ENCODE measurements at regions not wholly inside any gene's neighbourhood (a gene's known extent, or its start where the extent isn't known, plus 50 kb on each side); places are given as distances from the start of the nearest gene placed in this dataset.
"Not testable (repeated sequence)": the region's sequence is repeated elsewhere in the genome, so short reads cannot be mapped to it uniquely, and the experiment has no call there.

DNA sequence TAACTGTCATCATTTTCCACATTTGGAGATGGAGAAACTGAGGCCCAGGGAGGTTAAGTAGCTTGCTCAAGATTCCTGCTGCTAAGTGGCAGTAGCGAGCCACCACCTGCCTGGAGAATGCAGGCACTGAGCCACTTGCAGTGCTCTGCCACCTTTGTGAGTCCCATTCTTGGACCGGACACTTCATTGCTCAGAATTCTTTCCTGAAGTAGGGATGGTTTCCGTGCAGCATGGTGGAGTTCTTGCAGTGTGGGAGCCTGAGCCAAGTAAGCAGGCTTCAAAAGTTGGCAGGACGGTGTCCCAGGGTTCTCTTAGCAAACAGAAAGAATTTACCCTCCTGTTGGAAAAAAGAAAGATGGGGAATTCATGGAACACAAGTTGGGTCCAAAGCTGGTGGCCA lies 115.0 kb upstream of the MMADHC start:
- no peak for DNase-seq
- Mint-ChIP-seq H3K36me3 (no peaks in the 10 kb centered on the region), H3K4me1 (no peaks in the 10 kb centered on the region), H3K27me3 (no peaks in the 10 kb centered on the region), H3K4me3 (no peak overlapping the region), H3K9me3 (no peaks in the 10 kb centered on the region), H3K27ac (no peak overlapping the region)
- CTCF ChIA-PET, result no interaction called here

GRCh38 chr2:149701241-149701640 lies 113.7 kb upstream of the MMADHC start:
- H3K4me1 Mint-ChIP-seq, result no peaks in the 10 kb centered on the region
- H3K27ac Mint-ChIP-seq, result no peak overlapping the region
- H3K9me3 Mint-ChIP-seq, result no peaks in the 10 kb centered on the region
- no peaks in the 10 kb centered on the region for H3K27me3 Mint-ChIP-seq
- DNase-seq, result no peak
- CTCF ChIA-PET, result interaction anchor here (0.6 to 1.1 kb wide), 2 partner anchors 14 to 108 kb away, joined by 3 to 4 read pairs; no protein-coding TSS in a partner anchor
- H3K36me3 Mint-ChIP-seq, result no peaks in the 10 kb centered on the region
- no peak overlapping the region for H3K4me3 Mint-ChIP-seq

DNA sequence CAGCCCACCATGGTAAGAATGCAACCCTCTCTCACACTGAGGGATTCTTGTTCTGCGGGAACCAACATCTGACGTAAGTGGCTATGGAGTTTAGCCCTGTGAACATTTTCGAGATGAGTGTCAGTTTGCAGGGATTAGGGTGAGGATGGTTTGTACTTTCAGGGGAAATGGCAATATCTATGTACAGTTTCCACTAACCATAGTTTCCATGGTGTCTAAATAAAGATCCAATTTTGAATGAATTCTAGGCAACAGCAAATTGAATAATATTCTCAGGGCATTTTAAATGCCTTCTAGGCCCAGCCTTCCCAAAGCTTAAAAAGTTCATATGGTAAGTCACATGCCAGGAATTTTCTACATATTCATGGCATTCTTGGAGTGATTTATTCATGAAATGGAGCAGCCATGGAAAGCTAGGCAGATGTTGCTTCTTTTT lies 105.4 kb upstream of the MMADHC start:
- no peak for DNase-seq
- Mint-ChIP-seq H3K27me3 (no peaks in the 10 kb centered on the region), H3K9me3 (no peaks in the 10 kb centered on the region), H3K4me1 (no peaks in the 10 kb centered on the region), H3K36me3 (no peaks in the 10 kb centered on the region), H3K4me3 (no peak overlapping the region), H3K27ac (no peak overlapping the region)
- CTCF ChIA-PET, result no interaction called here

DNA sequence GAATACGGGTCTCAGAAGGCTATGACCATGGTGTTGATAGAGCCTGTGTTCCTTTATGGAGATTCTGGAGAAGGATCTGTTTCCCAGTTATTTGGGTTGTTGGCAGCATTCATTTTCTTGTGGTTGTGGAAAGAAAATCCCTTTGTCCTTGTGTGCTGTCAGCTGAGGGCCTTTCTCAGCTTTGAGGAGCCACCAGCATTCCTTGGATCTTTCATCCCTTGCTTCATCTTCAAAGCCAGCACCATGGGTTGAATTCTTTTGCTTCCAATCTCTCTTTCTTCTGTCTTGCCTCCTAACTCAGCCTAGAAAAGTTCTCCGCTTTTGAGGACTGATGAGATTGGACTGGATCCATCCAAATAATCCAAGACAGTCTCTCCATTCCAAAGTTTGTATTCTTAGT lies 103.2 kb upstream of the MMADHC start:
- DNase-seq, result no peak
- H3K27me3 Mint-ChIP-seq, result no peaks in the 10 kb centered on the region
- H3K4me1 Mint-ChIP-seq, result no peaks in the 10 kb centered on the region
- CTCF ChIA-PET, result no interaction called here
- H3K27ac Mint-ChIP-seq, result no peak overlapping the region
- H3K9me3 Mint-ChIP-seq, result no peaks in the 10 kb centered on the region
- H3K36me3 Mint-ChIP-seq, result no peaks in the 10 kb centered on the region
- H3K4me3 Mint-ChIP-seq, result no peak overlapping the region

DNA sequence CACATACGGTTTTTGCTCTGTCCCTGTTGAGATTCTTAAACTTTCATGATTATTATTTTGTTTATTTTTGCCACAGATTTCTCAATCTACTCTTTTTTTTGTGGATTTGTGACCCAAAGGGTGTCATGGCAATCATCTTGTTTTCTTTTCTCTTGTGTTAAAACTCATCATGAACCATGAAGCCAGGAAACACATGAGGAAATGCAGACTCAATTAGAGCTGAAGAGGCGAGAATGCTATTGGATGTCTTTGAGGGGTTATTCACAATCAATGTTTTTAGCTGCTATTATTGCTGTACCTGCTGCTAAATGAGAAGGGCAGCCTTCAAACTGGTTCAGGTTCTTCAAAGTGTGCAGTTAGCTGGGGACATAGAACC lies 99.5 kb upstream of the MMADHC start:
- Mint-ChIP-seq H3K4me3 (no peak overlapping the region), H3K4me1 (no peaks in the 10 kb centered on the region), H3K9me3 (peaks cover 4% of the 10 kb centered on the region), H3K27me3 (no peaks in the 10 kb centered on the region), H3K27ac (no peak overlapping the region), H3K36me3 (no peaks in the 10 kb centered on the region)
- CTCF ChIA-PET, result interaction anchor here (0.7 kb wide), 1 partner anchor 14 kb away, joined by 3 read pairs; no protein-coding TSS in a partner anchor
- no peak for DNase-seq

DNA sequence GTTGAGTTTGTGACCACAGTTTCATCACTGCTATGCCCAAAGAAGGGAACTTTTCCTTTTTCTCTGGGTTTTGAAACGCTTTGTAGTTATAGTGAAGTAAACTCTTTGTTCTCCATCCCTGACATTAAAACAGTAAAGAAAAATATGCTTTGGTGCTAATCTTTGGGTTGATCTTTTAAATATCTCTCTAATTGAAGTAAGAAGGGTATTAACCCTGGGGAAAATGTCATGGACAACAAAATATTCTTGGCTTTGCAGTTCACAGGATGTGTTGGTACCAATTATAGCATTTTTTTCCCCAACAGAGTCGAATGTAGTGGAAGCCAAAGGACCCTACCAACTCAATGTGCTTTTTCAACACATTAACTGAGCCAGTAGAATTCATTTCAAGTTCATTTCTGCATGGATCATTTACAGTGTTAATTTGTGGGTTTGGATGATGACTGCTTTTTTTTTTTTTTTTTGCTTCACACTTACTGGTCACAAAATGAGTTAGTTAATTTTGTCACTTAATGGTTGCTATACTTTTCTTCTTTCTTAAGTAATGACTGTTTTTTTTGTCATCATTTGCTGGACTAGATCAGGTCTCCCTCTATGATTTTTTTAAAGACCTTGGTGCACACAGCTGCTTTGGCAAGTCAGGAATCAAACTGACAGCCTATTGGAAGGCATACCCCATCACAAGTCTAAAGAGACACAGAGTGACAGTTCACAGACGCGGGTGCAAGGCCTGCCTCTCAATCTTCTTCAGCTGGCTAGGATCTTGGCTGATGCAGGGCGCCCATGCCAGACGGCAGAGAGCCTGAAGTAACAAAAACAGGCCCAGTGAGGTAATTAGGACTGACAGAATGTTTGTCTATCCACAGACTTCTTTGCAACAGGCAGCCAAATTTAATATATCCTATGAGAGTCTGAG lies 98.8 kb upstream of the MMADHC start:
- Mint-ChIP-seq H3K36me3 (no peaks in the 10 kb centered on the region), H3K4me1 (no peaks in the 10 kb centered on the region), H3K27me3 (no peaks in the 10 kb centered on the region), H3K4me3 (no peak overlapping the region), H3K27ac (no peak overlapping the region), H3K9me3 (peaks cover 4% of the 10 kb centered on the region)
- CTCF ChIA-PET, result interaction anchor here (0.7 kb wide), 1 partner anchor 15 kb away, joined by 3 read pairs; no protein-coding TSS in a partner anchor
- DNase-seq, result no peak

DNA sequence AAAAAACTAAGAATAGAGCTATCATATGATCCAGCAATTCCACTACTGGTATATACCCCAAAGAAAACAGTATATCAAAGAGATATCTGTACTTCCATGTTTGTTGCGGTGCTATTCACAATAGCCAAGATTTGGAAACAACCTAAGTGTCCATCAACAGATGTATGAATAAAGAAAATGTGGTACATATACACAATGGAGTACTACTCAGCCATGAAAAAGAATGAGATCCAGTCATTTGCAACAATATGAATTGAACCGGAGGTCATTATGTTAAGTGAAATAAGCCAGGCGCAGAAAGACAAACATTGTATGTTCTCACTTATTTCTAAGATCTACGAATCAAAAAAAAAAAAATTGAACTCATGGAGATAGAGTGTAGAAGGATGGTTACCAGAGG lies 97.8 kb upstream of the MMADHC start:
- H3K4me1 Mint-ChIP-seq, H3K4me3 Mint-ChIP-seq, H3K27ac Mint-ChIP-seq, H3K27me3 Mint-ChIP-seq, H3K9me3 Mint-ChIP-seq, H3K36me3 Mint-ChIP-seq, CTCF ChIA-PET, DNase-seq: not testable (repeated sequence)

DNA sequence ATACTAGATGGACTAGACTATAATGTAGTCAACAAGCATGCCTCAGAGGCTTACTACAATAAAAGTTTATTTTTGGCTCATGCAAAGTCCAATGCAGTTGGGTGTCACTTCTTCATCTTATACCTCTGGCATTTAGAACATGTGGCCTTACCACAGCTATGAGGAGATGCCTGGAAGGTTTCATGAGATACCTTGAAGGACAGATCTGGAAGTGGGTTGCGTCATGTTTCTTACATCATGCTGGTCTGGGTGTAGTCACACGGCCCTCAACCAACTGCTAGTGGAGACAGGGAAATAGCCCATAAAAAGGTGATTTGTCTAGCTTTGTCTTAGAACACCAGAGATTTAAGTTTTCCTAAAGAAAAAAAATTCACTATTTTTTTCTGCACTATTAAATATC lies 91.7 kb upstream of the MMADHC start:
- CTCF ChIA-PET, result no interaction called here
- Mint-ChIP-seq H3K4me1 (no peaks in the 10 kb centered on the region), H3K27ac (no peak overlapping the region), H3K9me3 (no peaks in the 10 kb centered on the region), H3K4me3 (no peak overlapping the region), H3K27me3 (peaks cover 4% of the 10 kb centered on the region), H3K36me3 (no peaks in the 10 kb centered on the region)
- DNase-seq, result no peak

DNA sequence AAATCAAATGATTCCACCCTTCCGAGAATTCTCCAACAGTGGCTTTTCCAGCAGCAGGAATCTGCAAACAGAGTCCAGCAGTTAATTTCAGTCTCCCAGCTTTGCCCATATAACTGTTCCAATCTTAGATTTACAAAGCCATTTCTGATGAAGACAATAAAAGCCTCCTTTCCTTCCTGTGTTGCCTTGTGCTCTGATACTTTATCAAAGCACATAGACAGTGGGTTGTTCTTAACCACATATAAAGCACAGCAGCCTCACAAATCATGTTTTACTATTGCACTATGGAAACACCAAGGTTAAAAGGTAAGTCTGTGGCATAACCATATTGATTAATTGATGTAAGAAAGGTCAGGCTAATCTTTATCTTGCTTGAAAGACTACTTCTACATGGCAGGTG lies 89.8 kb upstream of the MMADHC start:
- H3K36me3 Mint-ChIP-seq, result no peaks in the 10 kb centered on the region
- CTCF ChIA-PET, result no interaction called here
- no peak overlapping the region for H3K4me3 Mint-ChIP-seq

GRCh38 chr2:149670086-149670485 lies 82.5 kb upstream of the MMADHC start:
- no peak overlapping the region for H3K4me3 Mint-ChIP-seq
- no peaks in the 10 kb centered on the region for H3K36me3 Mint-ChIP-seq
- H3K4me1 Mint-ChIP-seq, result no peaks in the 10 kb centered on the region
- no peak overlapping the region for H3K27ac Mint-ChIP-seq
- H3K27me3 Mint-ChIP-seq, result no peaks in the 10 kb centered on the region
- CTCF ChIA-PET, result interaction anchor here (1.0 kb wide), 1 partner anchor 12 kb away, joined by 3 read pairs; no protein-coding TSS in a partner anchor
- DNase-seq, result no peak
- H3K9me3 Mint-ChIP-seq, result no peaks in the 10 kb centered on the region

More for the DNA sequence above, 89.8 kb upstream of the MMADHC start:
- DNase-seq, result no peak
- Mint-ChIP-seq H3K27me3 (peaks cover 4% of the 10 kb centered on the region), H3K9me3 (no peaks in the 10 kb centered on the region), H3K4me1 (no peaks in the 10 kb centered on the region), H3K27ac (no peak overlapping the region)

GRCh38 chr2:149666809-149667320 lies 79.3 kb upstream of the MMADHC start:
- CTCF ChIA-PET, result no interaction called here
- no peaks in the 10 kb centered on the region for H3K9me3 Mint-ChIP-seq

DNA sequence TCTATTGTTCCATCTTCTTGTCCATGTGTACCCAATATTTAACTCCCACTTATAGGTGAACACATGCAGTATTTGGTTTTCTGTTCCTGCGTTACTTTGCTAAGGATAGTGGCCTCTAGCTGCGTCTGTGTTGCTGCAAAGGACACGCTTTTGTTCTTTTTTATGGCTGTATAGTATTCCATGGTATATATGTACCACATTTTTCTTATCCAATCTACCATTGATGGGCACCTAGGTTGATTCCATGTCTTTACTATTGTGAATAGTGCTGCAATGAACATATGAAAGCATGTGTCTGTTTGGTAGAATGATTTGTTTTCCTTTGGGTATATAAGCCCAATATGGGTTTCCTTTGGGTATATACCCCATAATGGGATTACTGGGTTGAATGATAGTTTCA lies 77.3 kb upstream of the MMADHC start:
- Mint-ChIP-seq H3K27me3 (no peaks in the 10 kb centered on the region), H3K9me3 (no peaks in the 10 kb centered on the region), H3K27ac (no peak overlapping the region), H3K4me3 (no peak overlapping the region), H3K36me3 (no peaks in the 10 kb centered on the region), H3K4me1 (no peaks in the 10 kb centered on the region)
- CTCF ChIA-PET, result no interaction called here
- no peak for DNase-seq

More at GRCh38 chr2:149666809-149667320, 79.3 kb upstream of the MMADHC start:
- no peaks in the 10 kb centered on the region for H3K36me3 Mint-ChIP-seq
- no peak for DNase-seq
- no peak overlapping the region for H3K4me3 Mint-ChIP-seq
- H3K27me3 Mint-ChIP-seq, result no peaks in the 10 kb centered on the region
- H3K4me1 Mint-ChIP-seq, result no peaks in the 10 kb centered on the region
- H3K27ac Mint-ChIP-seq, result no peak overlapping the region

GRCh38 chr2:149662556-149662955 lies 75.0 kb upstream of the MMADHC start:
- H3K27me3 Mint-ChIP-seq, result no peaks in the 10 kb centered on the region
- H3K4me1 Mint-ChIP-seq, result no peaks in the 10 kb centered on the region
- no peaks in the 10 kb centered on the region for H3K9me3 Mint-ChIP-seq
- H3K4me3 Mint-ChIP-seq, result no peak overlapping the region
- CTCF ChIA-PET, result no interaction called here
- H3K27ac Mint-ChIP-seq, result no peak overlapping the region
- H3K36me3 Mint-ChIP-seq, result no peaks in the 10 kb centered on the region
- no peak for DNase-seq

DNA sequence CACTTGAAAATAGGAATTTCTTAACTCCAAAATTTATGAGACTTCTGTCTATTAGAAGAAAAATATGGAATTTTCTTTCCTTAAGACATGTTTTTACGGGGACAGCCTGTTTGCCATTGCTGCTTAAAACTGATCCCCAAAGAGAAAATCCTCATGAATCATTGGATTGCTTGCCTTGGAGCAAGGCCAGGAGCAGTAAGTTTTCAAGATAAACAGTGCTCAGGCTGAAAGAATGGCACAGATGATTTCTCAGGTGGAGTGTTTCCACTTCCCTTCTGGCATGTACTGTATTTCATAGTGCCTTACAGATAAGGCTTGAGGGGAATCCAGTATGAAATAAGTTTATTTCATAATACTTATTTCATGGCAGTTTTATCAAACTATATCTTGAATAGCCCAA lies 74.3 kb upstream of the MMADHC start:
- H3K27me3 Mint-ChIP-seq, result no peaks in the 10 kb centered on the region
- no peak overlapping the region for H3K27ac Mint-ChIP-seq
- H3K4me1 Mint-ChIP-seq, result no peaks in the 10 kb centered on the region
- CTCF ChIA-PET, result no interaction called here
- H3K4me3 Mint-ChIP-seq, result no peak overlapping the region
- H3K9me3 Mint-ChIP-seq, result no peaks in the 10 kb centered on the region
- no peaks in the 10 kb centered on the region for H3K36me3 Mint-ChIP-seq
- no peak for DNase-seq

GRCh38 chr2:149658553-149658952 lies 71.0 kb upstream of the MMADHC start:
- Mint-ChIP-seq H3K4me3 (no peak overlapping the region), H3K27ac (no peak overlapping the region), H3K9me3 (no peaks in the 10 kb centered on the region), H3K27me3 (no peaks in the 10 kb centered on the region), H3K4me1 (no peaks in the 10 kb centered on the region), H3K36me3 (no peaks in the 10 kb centered on the region)
- no peak for DNase-seq
- CTCF ChIA-PET, result interaction anchor here (1.0 kb wide), 1 partner anchor 12 kb away, joined by 3 read pairs; no protein-coding TSS in a partner anchor

Measured in activated naive CD4-positive, alpha-beta T cell treated with anti-CD3 and anti-CD28 coated beads, Interleukin-2, amount 10 ng/mL, durations not matched to agents 7 days and 5 days (primary cell).